OCI-LY1 (cell line): ENCODE measurements at regions not wholly inside any gene's neighbourhood (a gene's known extent, or its start where the extent isn't known, plus 50 kb on each side); places are given as distances from the start of the nearest gene placed in this dataset.

ENCODE experiments used
- H2AFZ ChIP-seq: fragments of 200-600 bp; sonication (generic), shearing (Covaris generic); 2 replicates; pipeline ENCODE4 v1.6.0; 2014; ENCODE audit warnings: antibody characterized with exemption, mild to moderate bottlenecking, low read length
- H3F3A ChIP-seq: fragments of 200-600 bp; sonication (generic), shearing (Covaris generic); 2 replicates; pipeline ENCODE4 v1.6.0; 2014; ENCODE audit warnings: mild to moderate bottlenecking, antibody characterized with exemption, low read length, moderate library complexity; ENCODE audit not compliant: insufficient read depth
- H3K27ac ChIP-seq: fragments of 200-600 bp; sonication (generic); 2 replicates; pipeline ENCODE4 v1.5.1; 2014; ENCODE audit warnings: low read length, mixed run types, mild to moderate bottlenecking, low read depth; ENCODE audit not compliant: poor library complexity, severe bottlenecking
- H3K27me3 ChIP-seq: fragments of 200-600 bp; sonication (generic); 2 replicates; pipeline ENCODE4 v1.6.0; 2014; ENCODE audit warnings: antibody characterized with exemption, mild to moderate bottlenecking, low read length, moderate library complexity; ENCODE audit not compliant: insufficient read depth
- H3K36me3 ChIP-seq: fragments of 200-600 bp; sonication (generic); 2 replicates; pipeline ENCODE4 v1.6.1; 2014; ENCODE audit warnings: mild to moderate bottlenecking, antibody characterized with exemption, low read length, moderate library complexity, mixed read lengths; ENCODE audit not compliant: insufficient read depth
- H3K4me1 ChIP-seq: fragments of 200-600 bp; sonication (generic); 2 replicates; pipeline ENCODE4 v1.5.1; 2014; ENCODE audit warnings: mild to moderate bottlenecking, low read length, moderate library complexity; ENCODE audit not compliant: insufficient read depth, severe bottlenecking
- H3K4me2 ChIP-seq: fragments of 200-600 bp; sonication (generic), shearing (Covaris generic); 2 replicates; pipeline ENCODE4 v1.6.1; 2014; ENCODE audit warnings: low read length
- H3K4me3 ChIP-seq: fragments of 200-600 bp; sonication (generic); 2 replicates; pipeline ENCODE4 v1.5.1; 2014; ENCODE audit warnings: low read length, low read depth, mild to moderate bottlenecking, mixed read lengths; ENCODE audit not compliant: poor library complexity, severe bottlenecking
- H3K79me2 ChIP-seq: fragments of 200-600 bp; shearing (Covaris generic); 2 replicates; pipeline ENCODE4 v1.6.1; 2016; ENCODE audit warnings: mixed run types, low read length, mixed read lengths; ENCODE audit not compliant: insufficient read depth
- H3K9ac ChIP-seq: fragments of 200-600 bp; sonication (generic), shearing (Covaris generic); 2 replicates; pipeline ENCODE4 v1.6.1; 2014; ENCODE audit warnings: mild to moderate bottlenecking, low read length, mixed read lengths
- H3K9me2 ChIP-seq: fragments of 200-600 bp; sonication (generic), shearing (Covaris generic); 2 replicates; pipeline ENCODE4 v1.6.1; 2014; ENCODE audit warnings: low read depth, mild to moderate bottlenecking, low read length, mixed read lengths
- H3K9me3 ChIP-seq: fragments of 200-600 bp; shearing (Covaris generic); 2 replicates; pipeline ENCODE4 v1.6.1; 2014; ENCODE audit warnings: low read length, mixed read lengths
- H4K20me1 ChIP-seq: fragments of 200-600 bp; sonication (generic), shearing (Covaris generic); 2 replicates; pipeline ENCODE4 v1.6.0; 2016; ENCODE audit warnings: mild to moderate bottlenecking, low read length; ENCODE audit not compliant: insufficient read depth
- CTCF ChIP-seq: fragments of 200-600 bp; sonication (generic), shearing (Covaris generic); IDR thresholded peaks from 2 replicates; pipeline ENCODE4 v1.5.1; 2017; ENCODE audit warnings: mild to moderate bottlenecking, antibody characterized with exemption, low read length, moderate library complexity, mixed read lengths
- EZH2 ChIP-seq: fragments of 200-600 bp; sonication (generic), shearing (Covaris generic); IDR thresholded peaks from 2 replicates; pipeline ENCODE4 v1.8.0; 2017; ENCODE audit warnings: borderline replicate concordance, mixed run types, mild to moderate bottlenecking, antibody characterized with exemption, low read length, moderate library complexity, mixed read lengths

- Histone ChIP-seq H3K4me3 (no peak overlapping the region), H3K4me1 (no peaks in the 10 kb centered on the region), H3F3A (no peaks in the 10 kb centered on the region), H3K36me3 (no peaks in the 10 kb centered on the region), H3K4me2 (no peak overlapping the region), H3K9me2 (no peaks in the 10 kb centered on the region), H3K9ac (no peak overlapping the region), H2AFZ (no peak overlapping the region), H3K27ac (no peak overlapping the region), H3K9me3 (no peaks in the 10 kb centered on the region), H3K79me2 (no peaks in the 10 kb centered on the region), H3K27me3 (peaks cover 7% of the 10 kb centered on the region; the same call in 1 of the 2 replicates), H4K20me1 (no peaks in the 10 kb centered on the region)
- TF ChIP-seq CTCF: no peak
- no peak for TF ChIP-seq EZH2
Measured at GRCh38 chr4:77236806-77237205, 79.8 kb downstream of the CCNG2 start.

- Histone ChIP-seq H4K20me1 (no peaks in the 10 kb centered on the region), H3K27ac (no peak overlapping the region), H3K36me3 (no peaks in the 10 kb centered on the region), H3K9me3 (no peaks in the 10 kb centered on the region), H3K4me1 (no peaks in the 10 kb centered on the region), H3K9ac (no peak overlapping the region), H3K4me3 (no peak overlapping the region), H3K4me2 (no peak overlapping the region), H2AFZ (no peak overlapping the region), H3K79me2 (no peaks in the 10 kb centered on the region), H3K9me2 (no peaks in the 10 kb centered on the region), H3F3A (no peaks in the 10 kb centered on the region), H3K27me3 (peaks cover 7% of the 10 kb centered on the region; the same call in 1 of the 2 replicates)
- TF ChIP-seq EZH2 (no peak), CTCF (peak; percentile 89)
Measured at GRCh38 chr4:77240469-77241066, 83.6 kb downstream of the CCNG2 start.

GRCh38 chr4:77248805-77249204 is 91.8 kb downstream of the CCNG2 start:
- Histone ChIP-seq H4K20me1 (no peaks in the 10 kb centered on the region), H3K4me2 (no peak overlapping the region), H3K79me2 (no peaks in the 10 kb centered on the region), H2AFZ (no peak overlapping the region), H3K27ac (no peak overlapping the region), H3K9me3 (no peaks in the 10 kb centered on the region), H3K4me1 (no peaks in the 10 kb centered on the region), H3K36me3 (no peaks in the 10 kb centered on the region), H3K27me3 (no peaks in the 10 kb centered on the region; the same call in 1 of the 2 replicates), H3F3A (no peaks in the 10 kb centered on the region), H3K9ac (no peak overlapping the region), H3K9me2 (no peaks in the 10 kb centered on the region), H3K4me3 (no peak overlapping the region)
- TF ChIP-seq CTCF (no peak), EZH2 (no peak)
